HG02981 (cell line): ENCODE measurements at regions not wholly inside any gene's neighbourhood (a gene's known extent, or its start where the extent isn't known, plus 50 kb on each side); places are given as distances from the start of the nearest gene placed in this dataset.

Experiments
- ATAC-seq: cut with Tn5 transposase; IDR thresholded peaks from one replicate; pipeline ENCODE4 v1.9.1; 2021; ENCODE audit warnings: mild to moderate bottlenecking, moderate library complexity; ENCODE audit not compliant: unreplicated experiment

- ATAC-seq = no peak
Measured at GRCh38 chr7:13028036-13028824, 340.8 kb downstream of the ARL4A start.

DNA sequence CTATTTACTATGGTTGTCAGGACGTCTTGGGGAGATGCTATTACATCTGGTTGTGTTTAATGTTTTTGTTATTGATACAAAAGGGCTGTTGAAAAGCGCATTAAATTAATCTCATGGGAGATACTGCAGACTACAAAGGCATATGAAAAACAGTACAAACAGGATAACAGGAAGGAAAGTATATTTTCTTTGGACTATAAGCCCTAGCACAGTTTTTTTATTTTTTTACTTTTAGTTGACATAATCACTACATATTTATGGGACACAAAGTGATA lies 341.3 kb downstream of the ARL4A start:
- ATAC-seq = no peak

DNA sequence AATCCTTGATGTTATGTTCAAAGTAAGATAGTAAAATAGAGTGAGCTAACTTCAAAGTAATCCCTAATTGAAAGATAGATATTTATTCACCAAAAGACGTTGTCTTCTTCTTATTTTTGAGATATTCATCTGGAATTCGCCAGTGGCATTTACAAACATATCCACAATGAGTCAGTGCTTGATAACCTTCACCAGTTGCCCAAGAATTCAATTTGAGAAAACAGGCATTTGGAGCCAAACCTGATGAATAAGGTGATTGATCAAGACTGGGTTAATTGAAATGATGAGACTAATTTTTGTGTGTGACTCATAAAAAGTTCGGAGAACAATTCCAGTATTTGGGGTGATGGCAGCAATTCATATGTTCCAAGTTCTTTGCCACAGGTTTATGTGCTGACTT lies 344.0 kb downstream of the ARL4A start:
- ATAC-seq = no peak

DNA sequence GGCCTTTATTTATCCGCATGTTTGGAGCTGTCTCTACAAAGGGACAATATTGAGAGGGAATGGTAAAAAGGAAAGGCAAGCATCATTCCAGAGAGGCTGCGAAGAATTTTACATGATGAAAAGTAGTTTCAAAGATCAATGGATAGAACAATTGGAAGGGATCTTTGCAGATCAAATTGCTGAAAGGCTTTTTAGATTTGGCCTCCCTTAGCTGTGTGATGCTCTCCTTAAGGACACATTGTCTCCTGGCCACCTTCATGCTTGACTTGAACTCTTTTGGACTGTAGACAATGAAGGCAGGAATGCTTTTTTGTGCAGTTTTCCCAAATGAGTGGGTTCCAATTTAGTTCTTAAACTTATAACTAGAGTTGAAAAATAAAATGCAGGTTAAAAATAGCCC lies 344.7 kb downstream of the ARL4A start:
- ATAC-seq = no peak

DNA sequence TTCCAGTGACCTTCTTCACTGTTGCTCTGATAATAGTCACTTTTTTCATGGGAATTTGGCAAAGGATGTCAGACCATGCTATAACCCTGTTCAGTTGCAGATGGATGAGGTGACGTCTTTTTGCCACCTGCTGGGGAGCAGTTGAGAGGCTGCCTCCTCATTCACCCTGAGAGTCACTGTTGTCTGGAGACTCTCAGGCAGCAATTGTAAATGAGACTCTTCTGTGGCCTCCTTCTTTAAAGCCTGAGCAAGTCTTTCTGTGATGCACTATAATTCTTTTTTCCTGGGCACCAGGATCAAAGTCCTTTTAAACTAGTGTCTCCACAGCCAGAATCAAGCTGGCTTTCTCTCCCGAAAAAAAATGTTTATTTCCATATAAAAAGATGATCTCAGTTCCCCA lies 345.1 kb downstream of the ARL4A start:
- no peak for ATAC-seq

GRCh38 chr7:13034693-13035092 lies 347.3 kb downstream of the ARL4A start:
- no peak for ATAC-seq

DNA sequence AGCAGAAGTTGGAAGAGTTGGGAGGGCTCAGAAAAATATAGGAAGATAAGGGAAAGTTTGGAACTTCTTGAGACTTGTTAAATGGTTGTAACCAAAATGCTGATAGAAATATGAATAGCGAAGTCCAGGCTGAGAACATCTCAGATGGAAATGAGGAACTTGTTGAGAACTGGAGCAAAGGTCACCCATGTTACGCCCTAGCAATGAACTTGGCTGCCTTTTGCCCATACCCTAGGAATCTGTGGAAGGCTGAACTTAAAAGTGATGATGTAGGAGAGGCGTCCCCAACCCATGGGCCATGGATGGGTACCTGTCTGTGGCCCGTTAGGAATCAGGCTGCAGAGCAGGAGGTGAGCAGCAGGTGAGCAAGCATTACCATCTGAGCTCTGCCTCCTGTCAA lies 347.8 kb downstream of the ARL4A start:
- no peak for ATAC-seq

DNA sequence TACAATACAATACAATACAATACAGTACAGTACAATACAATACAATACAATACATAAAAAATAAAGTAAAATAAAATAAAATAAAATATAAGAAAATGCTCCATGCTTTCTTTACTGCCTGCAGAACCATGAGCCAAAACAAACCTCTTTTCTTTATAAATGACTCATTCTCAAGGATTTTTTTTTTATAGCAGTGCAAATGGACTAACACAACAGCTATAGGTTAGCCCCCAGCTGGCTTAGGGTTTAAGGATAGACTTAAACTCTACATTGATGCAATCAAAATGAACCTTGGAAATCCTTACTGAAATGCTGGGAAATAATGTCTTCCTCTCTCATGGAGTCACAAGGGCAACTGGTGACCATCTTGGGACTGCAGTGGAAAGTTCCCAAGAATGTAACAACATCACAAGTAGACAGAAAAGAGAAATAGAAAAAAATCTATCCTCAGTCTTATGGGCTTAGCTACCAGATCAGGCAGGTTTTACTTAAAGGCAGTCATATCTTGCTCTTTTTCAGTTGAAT lies 348.9 kb downstream of the ARL4A start:
- ATAC-seq = no peak

DNA sequence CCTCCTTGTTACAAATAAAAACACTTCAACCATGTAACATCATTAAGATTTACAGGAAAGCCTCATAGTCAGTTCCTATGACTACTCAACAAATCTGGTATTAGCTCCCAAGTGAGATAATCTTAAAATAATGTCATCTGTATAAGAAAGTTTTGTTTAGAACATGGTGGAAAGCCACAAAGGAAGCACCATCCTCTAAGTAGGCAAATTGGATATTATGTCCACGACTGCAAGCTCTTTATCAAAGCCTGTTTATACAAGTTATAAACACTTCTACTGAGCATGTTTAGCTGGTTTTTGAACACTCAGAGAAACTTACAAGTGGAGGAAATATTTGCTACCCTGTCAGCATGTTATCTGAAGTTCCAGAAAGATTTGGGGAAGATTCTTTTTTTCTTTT lies 349.8 kb downstream of the ARL4A start:
- ATAC-seq = no peak

DNA sequence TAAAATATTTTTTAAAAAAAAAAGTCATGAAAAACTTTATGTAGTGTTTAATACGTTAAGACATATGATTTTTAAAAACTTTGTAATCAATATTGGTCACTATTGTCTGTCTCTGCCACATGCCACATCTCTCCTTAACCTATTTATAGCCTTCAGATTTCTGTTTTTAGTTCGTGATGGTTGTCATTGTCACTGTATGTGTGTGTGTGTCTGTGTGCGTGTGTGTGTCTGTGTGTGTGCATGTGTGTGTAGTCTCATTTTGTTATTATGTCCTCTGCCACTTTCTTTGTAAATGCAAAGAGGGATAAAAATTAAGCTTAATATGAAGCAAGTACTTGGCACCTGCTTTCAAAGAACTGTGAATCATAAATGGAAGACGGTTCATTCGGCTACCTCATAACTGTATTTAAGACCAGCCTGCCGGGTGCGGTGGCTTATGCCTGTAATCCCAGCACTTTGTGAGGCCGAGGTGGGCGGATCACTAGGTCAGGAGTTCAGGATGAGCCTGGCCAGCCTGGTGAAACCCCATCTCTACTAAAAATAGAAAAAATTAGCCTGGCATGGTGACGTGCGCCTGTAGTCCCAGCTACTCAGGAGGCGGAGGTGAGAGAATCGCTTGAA lies 354.0 kb downstream of the ARL4A start:
- no peak for ATAC-seq

- ATAC-seq = no peak
Measured at GRCh38 chr7:13042605-13043236, 355.3 kb downstream of the ARL4A start.

- no peak for ATAC-seq
Measured at GRCh38 chr7:13044309-13044708, 356.9 kb downstream of the ARL4A start.

GRCh38 chr7:13047061-13047460 lies 359.6 kb downstream of the ARL4A start:
- ATAC-seq = no peak

DNA sequence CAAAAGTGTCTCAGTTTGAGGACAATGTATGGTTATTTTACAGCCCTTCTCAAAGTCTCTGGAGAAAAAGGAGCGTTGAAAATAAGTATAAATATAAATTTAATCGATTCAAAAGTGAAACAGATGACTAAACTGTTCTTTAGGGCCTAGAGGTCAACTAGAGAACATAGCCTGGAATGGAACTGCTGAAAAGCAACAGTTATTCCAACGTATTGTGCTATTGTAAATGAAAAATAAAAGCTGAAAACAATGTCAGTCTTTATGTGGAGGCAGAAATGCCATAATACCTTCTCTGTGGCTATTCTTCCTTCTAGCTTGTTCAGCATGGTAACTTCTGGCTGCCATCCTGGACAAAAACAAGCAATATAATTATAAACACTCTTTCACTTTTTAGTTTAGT lies 362.5 kb downstream of the ARL4A start:
- no peak for ATAC-seq

- ATAC-seq = no peak
Measured at GRCh38 chr7:13050703-13051102, 363.3 kb downstream of the ARL4A start.

GRCh38 chr7:13055732-13056368 lies 368.4 kb downstream of the ARL4A start:
- ATAC-seq = no peak

DNA sequence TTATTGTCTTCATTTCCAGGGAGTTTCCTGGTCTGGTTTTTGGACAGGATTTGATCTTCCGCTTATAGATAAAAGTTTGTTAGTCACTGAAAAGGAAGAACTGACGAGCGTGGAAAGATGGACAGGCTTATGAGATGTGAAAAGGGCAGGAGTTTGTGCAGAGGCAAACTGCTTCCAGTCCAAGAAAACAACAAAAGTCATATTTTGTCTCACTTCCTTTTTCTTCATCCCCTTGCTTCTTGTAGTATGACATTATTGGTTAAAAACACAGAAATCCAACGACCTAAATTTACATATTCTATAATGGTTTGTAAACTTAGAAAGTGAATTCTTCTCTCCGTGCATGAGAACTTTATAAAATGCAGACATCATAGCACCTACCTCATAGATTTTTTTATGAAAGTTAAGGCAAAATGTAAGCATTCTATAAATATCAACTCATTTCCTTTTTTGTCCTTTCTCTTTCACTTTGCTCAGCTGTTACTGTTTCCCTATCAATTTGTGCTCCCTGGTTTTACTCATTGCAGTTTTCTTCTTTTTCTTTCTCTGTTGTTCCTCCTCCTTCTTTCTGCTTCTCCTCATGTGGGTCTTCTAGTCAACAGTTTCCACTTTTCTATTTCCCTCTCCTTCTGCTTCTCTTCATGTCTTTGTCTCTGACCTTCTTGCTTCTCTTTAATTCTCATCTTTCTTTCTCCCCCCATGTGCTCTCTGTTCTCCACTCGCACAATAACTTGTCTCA lies 370.2 kb downstream of the ARL4A start:
- peak; percentile 95 for ATAC-seq

- no peak for ATAC-seq
Measured at GRCh38 chr7:13060173-13060572, 372.7 kb downstream of the ARL4A start.

GRCh38 chr7:13061115-13061514 lies 373.7 kb downstream of the ARL4A start:
- ATAC-seq = no peak

DNA sequence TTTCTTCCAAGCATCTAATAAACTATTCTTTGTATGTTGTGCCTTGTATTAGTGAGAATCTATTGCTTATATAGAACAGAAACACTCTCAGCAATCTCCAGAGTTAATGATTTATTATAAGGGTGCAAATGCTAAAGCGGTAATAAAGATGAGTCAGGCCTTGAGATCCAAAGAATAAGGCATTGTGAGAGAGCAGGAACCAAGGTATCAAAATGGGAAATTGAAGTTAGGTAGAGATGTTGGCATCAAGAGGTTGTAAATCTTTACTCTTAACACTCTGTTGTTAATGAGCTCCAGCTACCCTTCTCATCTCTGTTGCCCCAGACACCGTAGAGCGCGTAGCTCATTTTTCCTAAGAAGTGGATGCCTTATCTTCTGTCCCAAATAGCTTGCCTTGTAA lies 375.2 kb downstream of the ARL4A start:
- ATAC-seq = no peak

GRCh38 chr7:13067036-13067435 lies 379.6 kb downstream of the ARL4A start:
- ATAC-seq = no peak
